ENCODE measurements at regions not wholly inside any gene's neighbourhood (a gene's known extent, or its start where the extent isn't known, plus 50 kb on each side); places are given as distances from the start of the nearest gene placed in this dataset.
"Not testable (repeated sequence)": the region's sequence is repeated elsewhere in the genome, so short reads cannot be mapped to it uniquely, and the experiment has no call there.

DNA sequence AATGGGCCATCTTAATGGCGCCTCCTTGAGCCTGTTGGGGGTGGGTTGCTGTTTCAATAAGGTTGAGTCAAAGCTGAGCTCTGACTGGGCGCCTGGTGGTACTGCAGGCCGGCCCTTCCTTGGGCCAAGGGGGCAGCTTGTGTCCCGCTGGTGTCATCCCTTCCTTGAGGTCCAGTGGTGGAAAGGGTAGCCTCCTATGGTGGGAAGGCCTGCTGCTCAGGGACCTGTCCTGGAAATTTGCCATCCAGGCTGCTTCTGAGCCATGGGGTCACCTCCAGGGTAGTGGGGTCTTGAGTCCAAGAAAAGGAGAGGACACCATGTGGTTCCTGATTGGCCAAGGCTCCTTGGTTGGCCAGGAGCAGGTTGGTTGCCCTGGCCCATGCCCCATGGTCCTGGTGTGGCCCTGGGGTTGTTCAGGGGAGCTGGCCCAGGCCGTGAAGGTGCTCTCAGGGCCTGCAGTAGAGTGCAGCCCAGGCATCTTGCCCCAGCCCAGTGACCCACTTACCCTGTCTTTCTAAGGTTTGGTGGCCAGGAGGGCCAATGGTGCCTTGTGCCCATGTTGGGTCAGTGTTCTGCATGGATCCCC is 188.7 kb downstream of the UBE3A start:
- Mint-ChIP-seq H3K9me3 (peaks cover 12 to 76% of the 10 kb centered on the region in 2 donors), H3K27ac (no peak overlapping the region), H3K4me1 (no peaks in the 10 kb centered on the region), H3K4me3 (no peak overlapping the region), H3K27me3 (no peaks in the 10 kb centered on the region)
- ATAC-seq (no peak), DNase-seq (peak in 1 of 2 donors; percentile 3)

DNA sequence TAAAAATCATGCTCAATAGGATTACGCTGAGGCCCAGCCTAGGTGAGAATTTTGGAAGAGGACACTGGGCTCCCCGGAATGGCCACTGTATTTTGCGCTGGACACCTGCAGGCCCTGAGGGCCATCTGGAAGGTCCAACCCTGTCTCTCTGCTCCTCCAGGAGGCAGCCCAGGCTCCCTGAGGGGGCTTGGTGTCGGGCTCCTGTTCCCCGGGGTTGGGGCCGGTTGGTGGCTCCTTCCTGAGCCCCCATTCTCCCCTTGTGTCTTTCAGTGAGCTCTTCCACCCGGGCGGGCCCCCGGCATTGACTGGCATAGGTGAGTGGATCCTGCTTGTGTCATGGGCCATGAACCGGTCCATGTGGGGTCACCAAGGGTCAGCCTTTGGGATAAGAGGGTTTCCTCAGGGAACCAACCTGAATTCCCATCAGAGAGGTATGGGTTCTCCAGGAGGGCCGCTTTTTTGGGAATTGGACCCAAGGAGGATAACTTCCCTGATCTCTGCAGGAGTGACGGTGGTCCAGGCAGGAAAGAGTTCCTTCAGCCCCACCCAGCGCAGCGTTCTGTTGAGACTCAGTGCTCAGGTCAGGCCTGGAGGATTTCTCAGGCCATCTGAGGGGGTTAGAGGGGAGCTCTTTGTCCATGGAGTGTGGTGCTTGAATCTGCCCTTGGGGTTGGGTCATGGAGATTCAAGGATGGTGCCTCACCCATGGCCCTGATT is 187.8 kb downstream of the UBE3A start:
- no peak overlapping the region for H3K4me3 Mint-ChIP-seq
- no peaks in the 10 kb centered on the region for H3K27me3 Mint-ChIP-seq
- DNase-seq (no peak), ATAC-seq (no peak)
- no peaks in the 10 kb centered on the region for H3K4me1 Mint-ChIP-seq
- no peak overlapping the region for H3K27ac Mint-ChIP-seq
- H3K9me3 Mint-ChIP-seq = peaks cover 14 to 67% of the 10 kb centered on the region in 2 donors

- Mint-ChIP-seq H3K27ac (no peak overlapping the region), H3K4me3 (no peak overlapping the region), H3K27me3 (no peaks in the 10 kb centered on the region), H3K9me3 (peaks cover 17 to 64% of the 10 kb centered on the region in 2 donors), H3K4me1 (no peaks in the 10 kb centered on the region)
- DNase-seq (peak in 1 of 2 donors; percentile 6), ATAC-seq (no peak)
These were observed 187.0 kb downstream of the UBE3A start for GRCh38 chr15:25251700-25252390.

GRCh38 chr15:25253048-25253973 is 185.5 kb downstream of the UBE3A start:
- H3K27ac Mint-ChIP-seq, DNase-seq, ATAC-seq, H3K27me3 Mint-ChIP-seq, H3K4me1 Mint-ChIP-seq, H3K4me3 Mint-ChIP-seq: not testable (repeated sequence)
- peaks cover 26 to 65% of the 10 kb centered on the region in 2 donors for H3K9me3 Mint-ChIP-seq

GRCh38 chr15:25268166-25268565 is 170.7 kb downstream of the UBE3A start:
- Mint-ChIP-seq H3K4me1 (no peaks in the 10 kb centered on the region), H3K9me3 (peaks cover 10 to 14% of the 10 kb centered on the region in 2 donors), H3K27me3 (no peaks in the 10 kb centered on the region), H3K4me3 (no peak overlapping the region), H3K27ac (no peak overlapping the region)
- no peak for DNase-seq
- no peak for ATAC-seq
